Body of pancreas (tissue), 4 donors: ENCODE measurements at regions not wholly inside any gene's neighbourhood (a gene's known extent, or its start where the extent isn't known, plus 50 kb on each side); places are given as distances from the start of the nearest gene placed in this dataset.
A peak's percentile ranks its signal among the peaks of the same experiment; 100 is the strongest.

Source experiments
- ATAC-seq: fragments of 150-250 bp; one replicate; pipeline ENCODE4 v1.9.1; 2016
- DNase-seq, 4 donors: peaks; one replicate each; pipeline ENCODE4 v3.0.0-alpha.2; 2019
- H3K27ac ChIP-seq, 4 donors: fragments of 200-600 bp; sonication (generic); 1 replicate in 3 of 4; 2 replicates in 1 of 4; pipeline versions ENCODE4 v1.5.1 to v1.6.1; 2016 to 2019; ENCODE audit warnings: mild to moderate bottlenecking in 1 of 4, mixed read lengths in 1 of 4, moderate library complexity in 1 of 4
- H3K27me3 ChIP-seq, 2 donors: fragments of 200-600 bp; sonication (generic); one replicate each; pipeline ENCODE4 v1.6.0; 2016; ENCODE audit warnings: mild to moderate bottlenecking in 1 of 2
- H3K36me3 ChIP-seq, 2 donors: fragments of 200-600 bp; sonication (generic); replicated peaks in 1 of 2; 2 replicates each; pipeline ENCODE4 v1.5.1; 2016; ENCODE audit warnings: low read depth in 2 of 2; ENCODE audit not compliant: insufficient read depth in 1 of 2
- H3K4me1 ChIP-seq: fragments of 200-600 bp; sonication (generic); one replicate; pipeline ENCODE4 v1.6.0; 2016
- H3K4me3 ChIP-seq, 2 donors: fragments of 200-600 bp; sonication (generic); 1 replicate in 1 of 2; 2 replicates in 1 of 2; pipeline ENCODE4 v1.5.1; 2016 to 2019
- H3K9me3 ChIP-seq, 3 donors: fragments of 200-600 bp; sonication (generic); 1 replicate in 2 of 3; 2 replicates in 1 of 3; pipeline ENCODE4 v1.5.1; 2016
- CTCF ChIP-seq, 7 experiments: fragments of 450-650 bp in 4 of 7; fragments of 200-600 bp in 3 of 7; sonication (generic) in 3 of 7; IDR thresholded peaks; one replicate each; pipeline ENCODE4 v1.5.1; 2016 to 2019; ENCODE audit warnings: antibody characterized with exemption in 7 of 7
- POLR2A ChIP-seq, 3 donors: fragments of 450-650 bp; IDR thresholded peaks; one replicate each; pipeline ENCODE4 v1.6.1; 2016; ENCODE audit warnings: antibody characterized with exemption in 3 of 3, mild to moderate bottlenecking in 2 of 3
- WGBS, 2 donors: methylation state at CpG; one replicate each; pipeline ENCODE4 v1.1.5; 2017; 5-methylcytosine and 5-hydroxymethylcytosine counted together
- intact Hi-C: fragments of 100-400 bp; cut with DNase I; formaldehyde crosslinking; loops from one replicate; pipeline ENCODE4 v1.15.1; 2023

GRCh38 chr2:142755191-142755590 lies 122.3 kb upstream of the KYNU start:
- H3K27ac ChIP-seq = no peak overlapping the region
- intact Hi-C loops = no loop called here
- no peaks in the 10 kb centered on the region for H3K9me3 ChIP-seq
- H3K27me3 ChIP-seq = no peaks in the 10 kb centered on the region
- DNase-seq = no peak
- TF ChIP-seq POLR2A (IDR thresholded peaks at IDR 0.05) (no peak), CTCF (IDR thresholded peaks at IDR 0.05) (no peak)
- ATAC-seq = no peak
- no peaks in the 10 kb centered on the region for H3K36me3 ChIP-seq
- H3K4me3 ChIP-seq = no peak overlapping the region
- no peaks in the 10 kb centered on the region for H3K4me1 ChIP-seq

GRCh38 chr2:142754182-142754581 lies 123.3 kb upstream of the KYNU start:
- TF ChIP-seq POLR2A (IDR thresholded peaks at IDR 0.05) = no peak
- no peak for TF ChIP-seq CTCF (IDR thresholded peaks at IDR 0.05)
- intact Hi-C loops = no loop called here
- DNase-seq (no peak), ATAC-seq (no peak)
- WGBS, 2 donors = 32 to 38% methylated on average over 1 of the region's 1 CpG
- no peaks in the 10 kb centered on the region for H3K4me1 ChIP-seq
- H3K27ac ChIP-seq = no peak overlapping the region
- H3K9me3 ChIP-seq = no peaks in the 10 kb centered on the region
- H3K4me3 ChIP-seq = no peak overlapping the region
- no peaks in the 10 kb centered on the region for H3K36me3 ChIP-seq
- H3K27me3 ChIP-seq = no peaks in the 10 kb centered on the region

GRCh38 chr2:142750858-142751257 lies 126.6 kb upstream of the KYNU start:
- Histone ChIP-seq H3K27ac (no peak overlapping the region), H3K4me1 (no peaks in the 10 kb centered on the region), H3K27me3 (no peaks in the 10 kb centered on the region), H3K9me3 (no peaks in the 10 kb centered on the region), H3K4me3 (no peak overlapping the region), H3K36me3 (no peaks in the 10 kb centered on the region)
- ATAC-seq = no peak
- intact Hi-C loops = no loop called here
- TF ChIP-seq POLR2A (IDR thresholded peaks at IDR 0.05) = no peak
- no peak for TF ChIP-seq CTCF (IDR thresholded peaks at IDR 0.05)
- no peak for DNase-seq
- WGBS, 2 donors = 11 to 22% methylated on average over 2 of the region's 2 CpGs

GRCh38 chr2:142748559-142749099 lies 128.8 kb upstream of the KYNU start:
- 79 to 81% methylated on average over 14 of the region's 14 CpGs for WGBS, 2 donors
- H3K36me3 ChIP-seq = no peaks in the 10 kb centered on the region
- TF ChIP-seq CTCF (IDR thresholded peaks at IDR 0.05) = no peak
- TF ChIP-seq POLR2A (IDR thresholded peaks at IDR 0.05) = no peak
- ATAC-seq (no peak), DNase-seq (no peak)
- intact Hi-C loops = no loop called here
- H3K9me3 ChIP-seq = no peaks in the 10 kb centered on the region
- H3K4me3 ChIP-seq = no peak overlapping the region
- H3K27ac ChIP-seq = no peak overlapping the region
- no peaks in the 10 kb centered on the region for H3K4me1 ChIP-seq
- no peaks in the 10 kb centered on the region for H3K27me3 ChIP-seq

- Histone ChIP-seq H3K4me1 (no peaks in the 10 kb centered on the region), H3K4me3 (no peak overlapping the region), H3K27me3 (no peaks in the 10 kb centered on the region), H3K36me3 (no peaks in the 10 kb centered on the region), H3K27ac (peak overlapping the region in 1 of 4 donors; percentile 18), H3K9me3 (no peaks in the 10 kb centered on the region)
- TF ChIP-seq POLR2A (IDR thresholded peaks at IDR 0.05) = no peak
- no peak for TF ChIP-seq CTCF (IDR thresholded peaks at IDR 0.05)
- ATAC-seq (peak; percentile 74), DNase-seq (peak in 1 of 4 donors; percentile 7)
- intact Hi-C loops = no loop called here
- 15 to 25% methylated on average over 4 of the region's 4 CpGs for WGBS, 2 donors
Measured at GRCh38 chr2:142745691-142746090, 131.8 kb upstream of the KYNU start.
